A549 (cell line): ENCODE measurements at regions not wholly inside any gene's neighbourhood (a gene's known extent, or its start where the extent isn't known, plus 50 kb on each side); places are given as distances from the start of the nearest gene placed in this dataset.

Experiments
- ATAC-seq, 2 experiments: fragments of 200-7000 bp in 1 of 2; fragments of >200 bp in 1 of 2; cut with Nextera tagmentation in 1 of 2; cut with Tn5 transposase in 1 of 2; 3 replicates each; pipeline versions ENCODE4 v1.8.0 to v1.9.1; 2018 to 2020; ENCODE audit warnings: mild to moderate bottlenecking in 1 of 2, moderate library complexity in 1 of 2
- CTCF ChIA-PET: fragments of 300-600 bp; sonication (Branson Sonifier 250); formaldehyde crosslinking; extraction: SDS; loops from one replicate; lab custom pipeline; 2021; ENCODE audit warnings: antibody characterized with exemption, inconsistent platforms; lab: Yijun Ruan, JAX
- POLR2A ChIA-PET: fragments of 350-600 bp; formaldehyde crosslinking; extraction: SDS; loops from one replicate; lab custom pipeline; 2021; ENCODE audit warnings: antibody characterized with exemption, inconsistent platforms; lab: Yijun Ruan, JAX
- DNase-seq, 2 experiments: peaks; one replicate each; pipeline versions ENCODE4 v3.0.0 to v3.0.0-alpha.2; 2011 to 2016; ENCODE audit warnings: low read depth in 1 of 2, low spot score in 1 of 2
- FAIRE-seq: peaks from 2 replicates; lab custom pipeline; 2011; peaks lifted over from hg19 to GRCh38; lab: Jason Lieb, UNC
- H3K27ac ChIP-seq, 2 experiments: fragments of >200 bp; sonication (Bioruptor Twin); formaldehyde crosslinking; 3 replicates each; pipeline ENCODE4 v1.5.1; 2016 to 2017
- H3K4me1 ChIP-seq: fragments of >200 bp; sonication (Bioruptor Twin); formaldehyde crosslinking; 3 replicates; pipeline ENCODE4 v1.6.1; 2016
- H3K4me2 ChIP-seq: fragments of >200 bp; sonication (Bioruptor Twin); formaldehyde crosslinking; 3 replicates; pipeline ENCODE4 v1.6.1; 2016
- H3K4me3 ChIP-seq: fragments of >200 bp; sonication (Bioruptor Twin); formaldehyde crosslinking; 3 replicates; pipeline ENCODE4 v1.5.1; 2016
- H3K9me3 ChIP-seq: fragments of >200 bp; sonication (Bioruptor Twin); formaldehyde crosslinking; 3 replicates; pipeline ENCODE4 v1.6.1; 2016
- E2F6 ChIP-seq: IDR thresholded peaks from 2 replicates; pipeline ENCODE4 v1.6.1; 2012; ENCODE audit warnings: low read depth, borderline replicate concordance
- EHMT2 ChIP-seq: fragments of 200-600 bp; sonication (generic); IDR thresholded peaks from 2 replicates; pipeline ENCODE4 v1.6.1; 2016; ENCODE audit warnings: antibody characterized with exemption, low read depth, mild to moderate bottlenecking, moderate library complexity
- ELK1 ChIP-seq: fragments of 150-350 bp; IDR thresholded peaks from 2 replicates; pipeline ENCODE4 v1.6.1; 2014; ENCODE audit warnings: low read depth, mild to moderate bottlenecking, low read length
- FOXS1 ChIP-seq: fragments of 250-450 bp; sonication (Bioruptor Pico); IDR thresholded peaks from 2 replicates; pipeline ENCODE4 v1.5.0; 2020; ENCODE audit warnings: mild to moderate bottlenecking, moderate library complexity
- HMGXB4 ChIP-seq: fragments of 250-450 bp; sonication (Bioruptor Pico); IDR thresholded peaks from 2 replicates; pipeline ENCODE4 v1.5.0; 2021; ENCODE audit warnings: mild to moderate bottlenecking, moderate library complexity, borderline replicate concordance
- HOXB13 ChIP-seq: fragments of 250-450 bp; sonication (Bioruptor Pico); IDR thresholded peaks from 2 replicates; pipeline ENCODE4 v1.5.0; 2020; ENCODE audit warnings: low read depth, mild to moderate bottlenecking, moderate library complexity
- JUN ChIP-seq, 2 experiments: fragments of >200 bp; sonication (Bioruptor Twin); formaldehyde crosslinking; IDR thresholded peaks; 2 replicates in 1 of 2; 3 replicates in 1 of 2; pipeline ENCODE4 v1.6.1; 2016 to 2017
- JUNB ChIP-seq: fragments of >200 bp; sonication (Bioruptor Twin); formaldehyde crosslinking; IDR thresholded peaks from 2 replicates; pipeline ENCODE4 v1.6.1; 2016
- KDM1A ChIP-seq: fragments of 200-600 bp; sonication (generic); IDR thresholded peaks from 2 replicates; pipeline ENCODE4 v1.6.1; 2016; ENCODE audit warnings: low read depth, mild to moderate bottlenecking
- MAFK ChIP-seq: fragments of 450-650 bp; IDR thresholded peaks from 2 replicates; pipeline ENCODE4 v1.6.1; 2014; ENCODE audit not compliant: partially characterized antibody
- NFE2L2 ChIP-seq: fragments of 150-350 bp; conservative IDR thresholded peaks from 2 replicates; pipeline ENCODE4 v1.6.1; 2014; ENCODE audit warnings: low read length
- PBX3 ChIP-seq: IDR thresholded peaks from 2 replicates; pipeline ENCODE4 v1.6.1; 2012
- RARB ChIP-seq: fragments of 250-450 bp; sonication (Bioruptor Pico); IDR thresholded peaks from 2 replicates; pipeline ENCODE4 v1.8.0; 2021; ENCODE audit warnings: mild to moderate bottlenecking, moderate library complexity
- REST ChIP-seq: fragments of 200-600 bp; sonication (generic); IDR thresholded peaks from 2 replicates; pipeline ENCODE4 v1.6.1; 2016; ENCODE audit warnings: antibody characterized with exemption, mild to moderate bottlenecking, moderate library complexity
- RNF2 ChIP-seq: fragments of 200-600 bp; sonication (generic); IDR thresholded peaks from 2 replicates; pipeline ENCODE4 v1.6.1; 2016; ENCODE audit warnings: low read depth, mild to moderate bottlenecking, antibody characterized with exemption, moderate library complexity, borderline replicate concordance
- SREBF2 ChIP-seq: fragments of 450-650 bp; IDR thresholded peaks from 2 replicates; pipeline ENCODE4 v1.6.1; 2014; ENCODE audit warnings: mild to moderate bottlenecking, moderate library complexity
- ZC3H11A ChIP-seq: fragments of 450-650 bp; IDR thresholded peaks from 2 replicates; pipeline ENCODE4 v1.6.1; 2014; ENCODE audit warnings: antibody characterized with exemption, mild to moderate bottlenecking
- ZNF302 ChIP-seq: fragments of 250-450 bp; sonication (Bioruptor Pico); IDR thresholded peaks from 2 replicates; pipeline ENCODE4 v1.9.0; 2021; ENCODE audit warnings: inconsistent platforms, mild to moderate bottlenecking, moderate library complexity
- WGBS: methylation state at CpG from one replicate; pipeline ENCODE4 v1.1.6; 2017; ENCODE audit errors: missing lambda C conversion rate; 5-methylcytosine and 5-hydroxymethylcytosine counted together

- no peak for FAIRE-seq
- no peak for DNase-seq
Observed at GRCh38 chr18:10261344-10262276, 192.8 kb upstream of the APCDD1 start.

GRCh38 chr18:10262566-10262965 lies 191.9 kb upstream of the APCDD1 start:
- H3K27ac ChIP-seq = no peak overlapping the region
- no peak overlapping the region for H3K4me3 ChIP-seq
- H3K4me2 ChIP-seq = no peak overlapping the region
- 0 out of 3 replicates have a peak, but pooled peaks cover 3% of the 10 kb centered on the region for H3K4me1 ChIP-seq
- CTCF ChIA-PET = interaction anchor here (1.0 kb wide), 1 partner anchor 125 kb away, joined by 3 read pairs; no protein-coding TSS in a partner anchor
- no peak for FAIRE-seq
- H3K9me3 ChIP-seq = no peaks in the 10 kb centered on the region
- POLR2A ChIA-PET = no interaction called here
- no peak for DNase-seq
- TF ChIP-seq RNF2 (no peak), RARB (CRISPR knock-in tag) (no peak), JUNB (no peak), JUN (IDR thresholded peaks at IDR 0.05) (no peak), NFE2L2 (no peak), MAFK (no peak), REST (no peak), ZNF302 (CRISPR knock-in tag) (no peak), EHMT2 (no peak), PBX3 (no peak), HMGXB4 (CRISPR knock-in tag) (no peak), E2F6 (no peak), KDM1A (no peak), ELK1 (no peak), FOXS1 (no peak), ZC3H11A (no peak), SREBF2 (no peak)
- 59% methylated on average over 9 of the region's 9 CpGs for WGBS
- ATAC-seq = no peak

More at GRCh38 chr18:10261344-10262276, 192.8 kb upstream of the APCDD1 start:
- POLR2A ChIA-PET = no interaction called here
- ATAC-seq = no peak
- 43% methylated on average over 5 of the region's 5 CpGs for WGBS
- TF ChIP-seq HOXB13 (CRISPR knock-in tag) (no peak), HMGXB4 (CRISPR knock-in tag) (no peak), KDM1A (no peak)
- Histone ChIP-seq H3K27ac (no peak overlapping the region), H3K9me3 (no peaks in the 10 kb centered on the region), H3K4me2 (no peak overlapping the region), H3K4me3 (no peak overlapping the region), H3K4me1 (0 out of 3 replicates have a peak, but pooled peaks cover 3% of the 10 kb centered on the region)
- CTCF ChIA-PET = interaction anchor here (1.0 kb wide), 1 partner anchor 126 kb away, joined by 3 read pairs; no protein-coding TSS in a partner anchor
